ENCODE measurements at regions not wholly inside any gene's neighbourhood (a gene's known extent, or its start where the extent isn't known, plus 50 kb on each side); places are given as distances from the start of the nearest gene placed in this dataset.

- peaks cover 5% of the 10 kb centered on the region; the same call in 1 of the 2 replicates for H3K9me3 Mint-ChIP-seq
- peaks cover 16% of the 10 kb centered on the region for H3K27me3 Mint-ChIP-seq (ENCODE audit: insufficient read depth)
- no peaks in the 10 kb centered on the region for H3K36me3 Mint-ChIP-seq (ENCODE audit: low read depth)
- no peak for DNase-seq
- H3K4me1 Mint-ChIP-seq (ENCODE audit: low read depth): no peaks in the 10 kb centered on the region
- no peak overlapping the region for H3K4me3 Mint-ChIP-seq
- TF ChIP-seq, protein P1, sequence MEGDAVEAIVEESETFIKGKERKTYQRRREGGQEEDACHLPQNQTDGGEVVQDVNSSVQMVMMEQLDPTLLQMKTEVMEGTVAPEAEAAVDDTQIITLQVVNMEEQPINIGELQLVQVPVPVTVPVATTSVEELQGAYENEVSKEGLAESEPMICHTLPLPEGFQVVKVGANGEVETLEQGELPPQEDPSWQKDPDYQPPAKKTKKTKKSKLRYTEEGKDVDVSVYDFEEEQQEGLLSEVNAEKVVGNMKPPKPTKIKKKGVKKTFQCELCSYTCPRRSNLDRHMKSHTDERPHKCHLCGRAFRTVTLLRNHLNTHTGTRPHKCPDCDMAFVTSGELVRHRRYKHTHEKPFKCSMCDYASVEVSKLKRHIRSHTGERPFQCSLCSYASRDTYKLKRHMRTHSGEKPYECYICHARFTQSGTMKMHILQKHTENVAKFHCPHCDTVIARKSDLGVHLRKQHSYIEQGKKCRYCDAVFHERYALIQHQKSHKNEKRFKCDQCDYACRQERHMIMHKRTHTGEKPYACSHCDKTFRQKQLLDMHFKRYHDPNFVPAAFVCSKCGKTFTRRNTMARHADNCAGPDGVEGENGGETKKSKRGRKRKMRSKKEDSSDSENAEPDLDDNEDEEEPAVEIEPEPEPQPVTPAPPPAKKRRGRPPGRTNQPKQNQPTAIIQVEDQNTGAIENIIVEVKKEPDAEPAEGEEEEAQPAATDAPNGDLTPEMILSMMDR (IDR thresholded peaks at IDR 0.05): no peak
- H3K27ac Mint-ChIP-seq: no peak overlapping the region
Observed at GRCh38 chr2:3071685-3072263, 305.8 kb downstream of the EIPR1 start.

GRCh38 chr2:3066831-3067230 is 310.8 kb downstream of the EIPR1 start:
- Mint-ChIP-seq H3K36me3 (ENCODE audit: low read depth) (no peaks in the 10 kb centered on the region), H3K4me3 (no peak overlapping the region), H3K27me3 (ENCODE audit: insufficient read depth) (peaks cover 9% of the 10 kb centered on the region), H3K27ac (no peak overlapping the region), H3K9me3 (peaks cover 15% of the 10 kb centered on the region; the same call in 1 of the 2 replicates), H3K4me1 (ENCODE audit: low read depth) (no peaks in the 10 kb centered on the region)
- DNase-seq: no peak
- TF ChIP-seq, protein P1 (IDR thresholded peaks at IDR 0.05): no peak

DNA sequence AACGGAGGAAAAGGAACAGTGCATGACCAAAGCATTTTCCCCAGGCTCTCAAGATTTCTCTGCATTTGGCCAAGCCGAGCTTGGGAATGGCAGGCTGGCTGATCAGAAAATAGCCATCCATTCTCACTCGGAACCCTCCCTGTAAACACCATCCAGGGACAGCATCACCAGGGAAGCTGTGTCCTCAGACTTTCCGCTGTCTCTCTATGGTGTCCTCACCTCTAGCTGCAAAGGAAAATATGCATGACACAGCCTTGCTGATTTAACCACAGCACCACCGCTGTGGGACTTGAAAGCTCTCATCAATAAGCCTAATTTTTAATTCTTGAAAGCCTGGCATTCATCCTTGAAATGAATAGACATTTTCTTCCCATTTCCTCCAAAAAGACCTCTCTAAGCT is 311.7 kb downstream of the EIPR1 start:
- Mint-ChIP-seq H3K36me3 (ENCODE audit: low read depth) (no peaks in the 10 kb centered on the region), H3K9me3 (peaks cover 15% of the 10 kb centered on the region; the same call in 1 of the 2 replicates), H3K4me1 (ENCODE audit: low read depth) (no peaks in the 10 kb centered on the region), H3K27me3 (ENCODE audit: insufficient read depth) (peaks cover 4% of the 10 kb centered on the region), H3K4me3 (no peak overlapping the region), H3K27ac (no peak overlapping the region)
- TF ChIP-seq, protein P1 (IDR thresholded peaks at IDR 0.05): no peak
- DNase-seq: no peak

- Mint-ChIP-seq H3K4me3 (no peak overlapping the region), H3K27me3 (ENCODE audit: insufficient read depth) (peaks cover 7% of the 10 kb centered on the region), H3K9me3 (peaks cover 24% of the 10 kb centered on the region), H3K36me3 (ENCODE audit: low read depth) (no peaks in the 10 kb centered on the region), H3K27ac (no peak overlapping the region), H3K4me1 (ENCODE audit: low read depth) (no peaks in the 10 kb centered on the region)
- no peak for DNase-seq
- TF ChIP-seq, protein P1 (IDR thresholded peaks at IDR 0.05): no peak
Observed at GRCh38 chr2:3062476-3063260, 314.9 kb downstream of the EIPR1 start.

DNA sequence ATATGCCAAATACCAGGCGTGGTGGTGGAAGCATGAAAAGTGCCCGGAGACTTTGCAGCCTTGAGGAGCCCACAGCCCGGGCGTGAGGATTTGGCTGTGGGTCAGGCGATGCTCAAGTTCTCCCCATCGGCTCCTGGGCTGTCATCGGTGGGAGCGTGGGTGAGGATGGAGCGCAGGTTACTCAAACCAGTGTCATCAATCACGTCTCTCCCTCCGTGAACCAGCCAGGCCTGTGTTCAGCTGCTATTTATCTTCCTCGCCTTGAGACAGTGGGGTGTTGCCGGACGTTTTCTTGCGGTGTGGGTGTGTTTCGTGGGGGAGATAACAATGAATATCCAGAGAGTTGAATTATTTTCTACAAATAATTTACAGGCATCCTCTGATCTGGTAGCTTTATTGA is 317.6 kb downstream of the EIPR1 start:
- H3K9me3 Mint-ChIP-seq: peaks cover 33% of the 10 kb centered on the region
- H3K36me3 Mint-ChIP-seq (ENCODE audit: low read depth): no peaks in the 10 kb centered on the region
- no peak overlapping the region for H3K4me3 Mint-ChIP-seq
- no peak for DNase-seq
- no peaks in the 10 kb centered on the region for H3K4me1 Mint-ChIP-seq (ENCODE audit: low read depth)
- H3K27me3 Mint-ChIP-seq (ENCODE audit: insufficient read depth): peaks cover 3% of the 10 kb centered on the region
- TF ChIP-seq, protein P1 (IDR thresholded peaks at IDR 0.05): no peak
- H3K27ac Mint-ChIP-seq: no peak overlapping the region

Measured in HFFc6 (cell line).